ENCODE measurements at regions not wholly inside any gene's neighbourhood (a gene's known extent, or its start where the extent isn't known, plus 50 kb on each side); places are given as distances from the start of the nearest gene placed in this dataset.
A peak's percentile ranks its signal among the peaks of the same experiment; 100 is the strongest.
"Not testable (repeated sequence)": the region's sequence is repeated elsewhere in the genome, so short reads cannot be mapped to it uniquely, and the experiment has no call there.

DNA sequence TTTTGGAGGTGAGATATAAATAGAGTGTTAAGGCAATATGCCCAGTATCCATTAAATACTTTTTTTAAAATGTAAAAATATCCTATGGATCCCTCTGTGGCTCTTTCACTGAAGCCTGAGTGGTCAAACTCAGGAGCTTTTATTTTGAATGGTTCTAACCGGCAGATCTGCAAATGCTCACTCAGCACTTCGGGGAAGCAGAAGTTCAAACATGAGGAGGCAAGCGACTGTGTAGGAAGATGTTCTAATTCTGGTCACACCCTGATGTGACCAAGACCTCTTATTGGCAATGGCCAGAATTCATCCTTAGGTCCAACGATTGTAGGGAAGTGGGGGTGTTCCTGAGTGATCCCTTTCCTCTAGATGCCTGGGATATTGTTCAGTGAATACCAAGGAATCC, 168.8 kb downstream of the CDCA7 start:
- ATAC-seq, result peak; percentile 69

DNA sequence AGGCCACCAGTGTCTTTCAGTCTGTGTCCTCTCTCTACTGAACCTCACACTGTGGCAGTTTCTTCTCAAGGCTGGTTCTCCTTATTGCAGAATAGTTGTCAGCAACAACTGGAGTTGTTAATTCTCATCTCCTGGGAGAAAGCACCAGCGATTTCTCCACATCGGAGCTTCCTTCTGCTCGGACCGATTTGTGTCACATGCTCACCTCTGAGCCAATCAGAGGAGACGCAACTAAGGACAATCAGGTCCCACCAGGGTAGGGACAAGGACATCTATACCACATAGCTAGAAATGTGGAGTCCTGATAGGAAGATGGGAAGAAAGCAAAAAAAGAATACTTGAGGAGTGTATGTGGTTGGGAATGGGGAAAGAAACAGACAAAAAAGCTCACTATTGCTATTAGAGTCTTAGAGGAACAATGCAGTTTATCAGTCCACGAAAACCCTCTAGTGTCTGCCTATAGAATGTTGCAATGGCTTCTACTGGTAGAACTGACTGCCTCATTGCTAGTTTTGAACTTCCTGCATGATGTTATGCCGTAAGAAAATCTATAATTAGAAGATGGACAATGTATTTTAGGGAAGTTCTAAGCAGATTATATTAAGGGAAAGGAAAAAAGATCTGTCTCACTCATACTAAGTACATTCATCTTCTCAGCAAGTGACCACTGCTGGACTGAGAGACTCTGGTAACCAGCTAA, 169.7 kb downstream of the CDCA7 start:
- H3K27ac ChIP-seq, result no peak overlapping the region
- H3K4me3 ChIP-seq, result no peak overlapping the region
- no peaks in the 10 kb centered on the region for H3K36me3 ChIP-seq
- H3K9me3 ChIP-seq, result peaks cover 0 to 3% of the 10 kb centered on the region in 2 donors
- ATAC-seq, result peak; percentile 58
- peaks cover 0 to 8% of the 10 kb centered on the region in 2 donors for H3K27me3 ChIP-seq
- TF ChIP-seq, protein P1, sequence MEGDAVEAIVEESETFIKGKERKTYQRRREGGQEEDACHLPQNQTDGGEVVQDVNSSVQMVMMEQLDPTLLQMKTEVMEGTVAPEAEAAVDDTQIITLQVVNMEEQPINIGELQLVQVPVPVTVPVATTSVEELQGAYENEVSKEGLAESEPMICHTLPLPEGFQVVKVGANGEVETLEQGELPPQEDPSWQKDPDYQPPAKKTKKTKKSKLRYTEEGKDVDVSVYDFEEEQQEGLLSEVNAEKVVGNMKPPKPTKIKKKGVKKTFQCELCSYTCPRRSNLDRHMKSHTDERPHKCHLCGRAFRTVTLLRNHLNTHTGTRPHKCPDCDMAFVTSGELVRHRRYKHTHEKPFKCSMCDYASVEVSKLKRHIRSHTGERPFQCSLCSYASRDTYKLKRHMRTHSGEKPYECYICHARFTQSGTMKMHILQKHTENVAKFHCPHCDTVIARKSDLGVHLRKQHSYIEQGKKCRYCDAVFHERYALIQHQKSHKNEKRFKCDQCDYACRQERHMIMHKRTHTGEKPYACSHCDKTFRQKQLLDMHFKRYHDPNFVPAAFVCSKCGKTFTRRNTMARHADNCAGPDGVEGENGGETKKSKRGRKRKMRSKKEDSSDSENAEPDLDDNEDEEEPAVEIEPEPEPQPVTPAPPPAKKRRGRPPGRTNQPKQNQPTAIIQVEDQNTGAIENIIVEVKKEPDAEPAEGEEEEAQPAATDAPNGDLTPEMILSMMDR (IDR thresholded peaks at IDR 0.05), result no peak
- no peak for DNase-seq
- no peaks in the 10 kb centered on the region for H3K4me1 ChIP-seq
- intact Hi-C loops (cut with DNase I), result no loop called here

More for the DNA sequence above, 168.8 kb downstream of the CDCA7 start:
- TF ChIP-seq, protein P1 (IDR thresholded peaks at IDR 0.05), result no peak
- Histone ChIP-seq H3K4me3 (no peak overlapping the region), H3K36me3 (no peaks in the 10 kb centered on the region), H3K27ac (no peak overlapping the region), H3K9me3 (peaks cover 0 to 3% of the 10 kb centered on the region in 2 donors), H3K4me1 (no peaks in the 10 kb centered on the region), H3K27me3 (peaks cover 0 to 8% of the 10 kb centered on the region in 2 donors)
- intact Hi-C loops (cut with DNase I), result no loop called here
- no peak for DNase-seq

DNA sequence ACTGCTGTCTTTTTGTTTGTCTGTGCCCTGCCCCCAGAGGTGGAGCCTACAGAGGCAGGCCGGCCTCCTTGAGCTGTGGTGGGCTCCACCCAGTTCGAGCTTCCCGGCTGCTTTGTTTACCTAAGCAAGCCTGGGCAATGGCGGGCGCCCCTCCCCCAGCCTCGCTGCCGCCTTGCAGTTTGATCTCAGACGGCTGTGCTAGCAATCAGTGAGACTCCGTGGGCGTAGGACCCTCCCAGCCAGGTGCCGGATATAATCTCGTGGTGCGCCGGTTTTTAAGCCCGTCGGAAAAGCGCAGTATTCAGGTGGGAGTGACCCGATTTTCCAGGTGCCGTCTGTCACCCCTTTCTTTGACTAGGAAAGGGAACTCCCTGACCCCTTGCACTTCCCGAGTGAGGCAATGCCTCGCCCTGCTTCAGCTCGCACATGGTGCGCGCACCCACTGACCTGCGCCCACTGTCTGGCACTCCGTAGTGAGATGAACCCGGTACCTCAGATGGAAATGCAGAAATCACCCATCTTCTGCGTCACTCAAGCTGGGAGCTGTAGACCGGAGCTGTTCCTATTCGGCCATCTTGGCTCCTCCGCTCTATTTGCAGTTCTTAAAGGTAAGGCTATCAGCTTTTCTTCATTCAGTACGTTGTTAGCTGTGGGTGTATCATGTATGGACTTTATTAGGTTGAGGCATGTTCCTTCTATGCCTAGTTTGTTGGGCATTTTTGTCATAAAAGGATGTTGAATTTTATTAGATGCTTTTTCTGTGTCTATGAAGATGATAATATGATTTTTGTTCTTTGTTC, 178.3 kb downstream of the CDCA7 start:
- H3K36me3 ChIP-seq; H3K9me3 ChIP-seq; H3K27me3 ChIP-seq; intact Hi-C loops (cut with DNase I); H3K27ac ChIP-seq; ATAC-seq; H3K4me1 ChIP-seq; H3K4me3 ChIP-seq: not testable (repeated sequence)
- peak in 1 of 4 donors; percentile 27 for DNase-seq

DNA sequence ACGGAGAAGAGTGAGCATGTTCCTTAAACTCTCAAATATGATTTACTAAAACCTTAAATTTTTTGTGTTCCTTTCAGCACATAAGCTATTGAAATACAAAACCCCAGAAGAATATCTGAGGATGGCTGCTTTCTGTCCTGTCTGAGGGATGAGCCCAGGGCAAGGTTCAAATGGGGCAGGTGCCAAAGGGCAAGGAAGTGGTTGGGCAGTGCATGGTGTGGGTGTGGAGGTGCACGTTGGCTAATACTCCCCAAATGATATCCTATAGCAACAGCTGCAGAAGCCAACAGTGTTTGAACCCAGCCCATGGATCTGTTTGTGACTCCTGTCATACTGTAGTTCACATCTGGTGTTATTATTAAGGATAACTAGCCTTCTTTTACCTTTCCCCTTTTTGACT, 183.0 kb downstream of the CDCA7 start:
- TF ChIP-seq, protein P1 (IDR thresholded peaks at IDR 0.05), result no peak

DNA sequence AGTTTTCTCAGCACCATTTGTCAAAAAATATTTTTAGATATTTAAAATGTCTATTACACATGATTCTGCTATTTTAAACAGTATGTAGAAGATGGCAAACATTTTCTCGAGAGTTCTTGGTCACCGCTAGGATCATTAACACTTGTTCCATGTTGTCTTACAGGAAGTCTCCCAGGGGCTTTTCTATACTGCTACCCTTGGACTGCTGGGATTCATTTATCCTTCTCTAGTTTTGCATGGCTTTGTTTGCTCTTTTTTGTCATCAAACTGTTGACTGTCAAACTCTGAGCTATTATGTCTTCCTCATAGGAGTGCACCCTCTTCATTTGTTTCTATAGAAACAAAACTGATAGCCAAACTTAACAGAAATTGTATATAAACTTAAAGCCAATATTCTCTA, 184.9 kb downstream of the CDCA7 start:
- DNase-seq (no peak), ATAC-seq (no peak)
- intact Hi-C loops (cut with DNase I), result no loop called here
- Histone ChIP-seq H3K4me1 (no peaks in the 10 kb centered on the region), H3K27ac (no peak overlapping the region), H3K4me3 (no peak overlapping the region), H3K27me3 (peaks cover 0 to 10% of the 10 kb centered on the region in 2 donors), H3K9me3 (no peaks in the 10 kb centered on the region), H3K36me3 (no peaks in the 10 kb centered on the region)
- TF ChIP-seq, protein P1 (IDR thresholded peaks at IDR 0.05), result no peak

More for the DNA sequence above, 183.0 kb downstream of the CDCA7 start:
- H3K4me1 ChIP-seq, result no peaks in the 10 kb centered on the region
- H3K4me3 ChIP-seq, result no peak overlapping the region
- DNase-seq (no peak), ATAC-seq (no peak)
- H3K36me3 ChIP-seq, result no peaks in the 10 kb centered on the region
- H3K27ac ChIP-seq, result no peak overlapping the region
- intact Hi-C loops (cut with DNase I), result no loop called here
- H3K9me3 ChIP-seq, result no peaks in the 10 kb centered on the region
- H3K27me3 ChIP-seq, result peaks cover 0 to 10% of the 10 kb centered on the region in 2 donors

Measured in left lung (tissue), 4 donors.